ENCODE measurements at regions not wholly inside any gene's neighbourhood (a gene's known extent, or its start where the extent isn't known, plus 50 kb on each side); places are given as distances from the start of the nearest gene placed in this dataset.

DNA sequence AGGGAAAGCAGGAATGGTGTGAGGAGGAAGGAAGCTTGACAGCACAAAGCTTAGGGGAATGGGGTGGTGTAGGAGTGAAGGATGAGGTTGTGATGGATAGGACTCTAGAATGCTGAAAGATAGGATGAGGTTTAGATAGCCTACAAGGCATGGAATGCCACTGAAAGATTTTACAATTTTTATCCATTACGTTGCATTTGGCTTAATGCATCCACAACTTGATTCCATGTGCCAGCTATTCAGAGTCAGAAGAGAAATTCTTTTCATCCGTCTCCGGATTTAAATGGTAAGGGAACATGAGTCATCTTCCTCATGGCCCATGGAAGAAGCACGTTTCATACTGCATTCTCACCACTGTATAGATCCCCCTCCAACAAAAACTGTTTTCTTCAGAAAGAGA lies 212.4 kb upstream of the BMPER start:
- intact Hi-C loops (cut with micrococcal nuclease) = no loop called here
- H4K20me1 ChIP-seq (ENCODE audit: insufficient read depth) = no peaks in the 10 kb centered on the region
- ChIA-PET POLR2A (no interaction called here), CTCF (no interaction called here), RAD21 (ENCODE audit: low non-redundant PET in 1 of 2, low total read pairs in 2 of 2, uncharacterized antibody in 2 of 2, unreplicated experiment in 2 of 2) (no interaction called here)
- no peaks in the 10 kb centered on the region for H3K9me2 ChIP-seq (ENCODE audit: insufficient read depth)
- DNase-seq (ENCODE audit: low read depth, low spot score) = no peak
- ATAC-seq = no peak
- H3K4me1 ChIP-seq (ENCODE audit: control insufficient read depth in 1 of 2, insufficient read depth in 2 of 2, low read length in 2 of 2) = no peaks in the 10 kb centered on the region
- H3K27me3 ChIP-seq (ENCODE audit: insufficient read depth, low read length) = no peaks in the 10 kb centered on the region
- H3K4me3 ChIP-seq (replicated peaks in 1 of 2; ENCODE audit: low read depth in 1 of 2, low read length in 2 of 2) = no peak overlapping the region
- H3K9ac ChIP-seq (ENCODE audit: low read length) = no peak overlapping the region
- no peaks in the 10 kb centered on the region for H3K9me3 ChIP-seq (ENCODE audit: control insufficient read depth in 1 of 2, insufficient read depth in 1 of 2, low read depth in 1 of 2, low read length in 2 of 2)
- no peak for TF ChIP-seq POLR2AphosphoS5 (IDR thresholded peaks at IDR 0.05; ENCODE audit: low read depth, low read length)
- TF ChIP-seq CBX3 (IDR thresholded peaks at IDR 0.05; ENCODE audit: low read depth) = no peak
- no peak for TF ChIP-seq POLR2A (IDR thresholded peaks at IDR 0.05; ENCODE audit: borderline replicate concordance, extremely low read depth, insufficient read depth, insufficient read length)
- no peak for TF ChIP-seq TCF7L2 (IDR thresholded peaks at IDR 0.05; ENCODE audit: borderline replicate concordance, extremely low read depth, insufficient read depth, insufficient read length)
- TF ChIP-seq FOSL1 (IDR thresholded peaks at IDR 0.05; ENCODE audit: low read depth) = no peak
- TF ChIP-seq, protein P1, sequence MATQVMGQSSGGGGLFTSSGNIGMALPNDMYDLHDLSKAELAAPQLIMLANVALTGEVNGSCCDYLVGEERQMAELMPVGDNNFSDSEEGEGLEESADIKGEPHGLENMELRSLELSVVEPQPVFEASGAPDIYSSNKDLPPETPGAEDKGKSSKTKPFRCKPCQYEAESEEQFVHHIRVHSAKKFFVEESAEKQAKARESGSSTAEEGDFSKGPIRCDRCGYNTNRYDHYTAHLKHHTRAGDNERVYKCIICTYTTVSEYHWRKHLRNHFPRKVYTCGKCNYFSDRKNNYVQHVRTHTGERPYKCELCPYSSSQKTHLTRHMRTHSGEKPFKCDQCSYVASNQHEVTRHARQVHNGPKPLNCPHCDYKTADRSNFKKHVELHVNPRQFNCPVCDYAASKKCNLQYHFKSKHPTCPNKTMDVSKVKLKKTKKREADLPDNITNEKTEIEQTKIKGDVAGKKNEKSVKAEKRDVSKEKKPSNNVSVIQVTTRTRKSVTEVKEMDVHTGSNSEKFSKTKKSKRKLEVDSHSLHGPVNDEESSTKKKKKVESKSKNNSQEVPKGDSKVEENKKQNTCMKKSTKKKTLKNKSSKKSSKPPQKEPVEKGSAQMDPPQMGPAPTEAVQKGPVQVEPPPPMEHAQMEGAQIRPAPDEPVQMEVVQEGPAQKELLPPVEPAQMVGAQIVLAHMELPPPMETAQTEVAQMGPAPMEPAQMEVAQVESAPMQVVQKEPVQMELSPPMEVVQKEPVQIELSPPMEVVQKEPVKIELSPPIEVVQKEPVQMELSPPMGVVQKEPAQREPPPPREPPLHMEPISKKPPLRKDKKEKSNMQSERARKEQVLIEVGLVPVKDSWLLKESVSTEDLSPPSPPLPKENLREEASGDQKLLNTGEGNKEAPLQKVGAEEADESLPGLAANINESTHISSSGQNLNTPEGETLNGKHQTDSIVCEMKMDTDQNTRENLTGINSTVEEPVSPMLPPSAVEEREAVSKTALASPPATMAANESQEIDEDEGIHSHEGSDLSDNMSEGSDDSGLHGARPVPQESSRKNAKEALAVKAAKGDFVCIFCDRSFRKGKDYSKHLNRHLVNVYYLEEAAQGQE (IDR thresholded peaks at IDR 0.05; ENCODE audit: low read depth) = no peak
- no peak for TF ChIP-seq SRF (IDR thresholded peaks at IDR 0.05; ENCODE audit: low read depth)
- TF ChIP-seq, protein P2, sequence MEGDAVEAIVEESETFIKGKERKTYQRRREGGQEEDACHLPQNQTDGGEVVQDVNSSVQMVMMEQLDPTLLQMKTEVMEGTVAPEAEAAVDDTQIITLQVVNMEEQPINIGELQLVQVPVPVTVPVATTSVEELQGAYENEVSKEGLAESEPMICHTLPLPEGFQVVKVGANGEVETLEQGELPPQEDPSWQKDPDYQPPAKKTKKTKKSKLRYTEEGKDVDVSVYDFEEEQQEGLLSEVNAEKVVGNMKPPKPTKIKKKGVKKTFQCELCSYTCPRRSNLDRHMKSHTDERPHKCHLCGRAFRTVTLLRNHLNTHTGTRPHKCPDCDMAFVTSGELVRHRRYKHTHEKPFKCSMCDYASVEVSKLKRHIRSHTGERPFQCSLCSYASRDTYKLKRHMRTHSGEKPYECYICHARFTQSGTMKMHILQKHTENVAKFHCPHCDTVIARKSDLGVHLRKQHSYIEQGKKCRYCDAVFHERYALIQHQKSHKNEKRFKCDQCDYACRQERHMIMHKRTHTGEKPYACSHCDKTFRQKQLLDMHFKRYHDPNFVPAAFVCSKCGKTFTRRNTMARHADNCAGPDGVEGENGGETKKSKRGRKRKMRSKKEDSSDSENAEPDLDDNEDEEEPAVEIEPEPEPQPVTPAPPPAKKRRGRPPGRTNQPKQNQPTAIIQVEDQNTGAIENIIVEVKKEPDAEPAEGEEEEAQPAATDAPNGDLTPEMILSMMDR (IDR thresholded peaks at IDR 0.05 in 2 of 3, conservative IDR thresholded peaks at IDR 0.05 in 1 of 3; ENCODE audit: borderline replicate concordance in 1 of 3, insufficient read depth in 1 of 3, low read depth in 2 of 3, low read length in 2 of 3) = no peak
- no peak for TF ChIP-seq ELF1 (IDR thresholded peaks at IDR 0.05; ENCODE audit: borderline replicate concordance, low read depth)
- TF ChIP-seq, protein P3, sequence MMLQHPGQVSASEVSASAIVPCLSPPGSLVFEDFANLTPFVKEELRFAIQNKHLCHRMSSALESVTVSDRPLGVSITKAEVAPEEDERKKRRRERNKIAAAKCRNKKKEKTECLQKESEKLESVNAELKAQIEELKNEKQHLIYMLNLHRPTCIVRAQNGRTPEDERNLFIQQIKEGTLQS (IDR thresholded peaks at IDR 0.05) = no peak
- TF ChIP-seq SP1 (IDR thresholded peaks at IDR 0.05; ENCODE audit: low read depth) = no peak
- no peak overlapping the region for H3K27ac ChIP-seq (ENCODE audit: low read depth, low read length)
- no peaks in the 10 kb centered on the region for H3K79me2 ChIP-seq (ENCODE audit: insufficient read depth, low read length)
- BruUV-seq (replicated peaks) = no TSS peak
- no peak overlapping the region for H3K4me2 ChIP-seq (ENCODE audit: low read length)
- no peaks in the 10 kb centered on the region for H3K36me3 ChIP-seq (ENCODE audit: control insufficient read depth in 1 of 2, insufficient read depth in 2 of 2, low read length in 2 of 2)
- H2AFZ ChIP-seq (ENCODE audit: low read depth, low read length, poor library complexity, severe bottlenecking) = no peak overlapping the region

All from HCT116 (cell line).